HUES64 (cell line): ENCODE measurements at regions not wholly inside any gene's neighbourhood (a gene's known extent, or its start where the extent isn't known, plus 50 kb on each side); places are given as distances from the start of the nearest gene placed in this dataset.

Experiments
- H3K27ac ChIP-seq: 2 replicates; pipeline ENCODE4 v1.7.0; 2013; ENCODE audit warnings: low read depth, low read length, inconsistent platforms
- H3K27me3 ChIP-seq: 2 replicates; pipeline ENCODE4 v1.6.1; 2013; ENCODE audit warnings: mild to moderate bottlenecking, low read length; ENCODE audit not compliant: insufficient read depth
- H3K36me3 ChIP-seq: 2 replicates; pipeline ENCODE4 v1.6.1; 2013; ENCODE audit warnings: mild to moderate bottlenecking, low read length; ENCODE audit not compliant: insufficient read depth
- H3K4me1 ChIP-seq: 2 replicates; pipeline ENCODE4 v1.6.1; 2013; ENCODE audit warnings: mild to moderate bottlenecking, low read length, moderate library complexity; ENCODE audit not compliant: insufficient read depth
- H3K4me3 ChIP-seq: 2 replicates; pipeline ENCODE4 v1.5.1; 2013; ENCODE audit warnings: mild to moderate bottlenecking, low read length, moderate library complexity
- H3K9ac ChIP-seq: 2 replicates; pipeline ENCODE4 v1.6.1; 2013; ENCODE audit warnings: mild to moderate bottlenecking, low read depth, low read length
- H3K9me3 ChIP-seq: 2 replicates; pipeline ENCODE4 v1.6.1; 2013; ENCODE audit warnings: low read depth, low read length; ENCODE audit not compliant: insufficient read depth
- WGBS: fragments of 150-250, 120-280 bp; methylation state at CpG from one replicate; pipeline ENCODE4 v1.1.7; 2013; ENCODE audit warnings: missing lambda C conversion rate; 5-methylcytosine and 5-hydroxymethylcytosine counted together

- 90% methylated on average over 4 of the region's 4 CpGs for WGBS
- H3K9me3 ChIP-seq, result peaks cover 5% of the 10 kb centered on the region; the same call in 1 of the 2 replicates
- no peak overlapping the region for H3K27ac ChIP-seq
- H3K4me1 ChIP-seq, result no peaks in the 10 kb centered on the region
- H3K27me3 ChIP-seq, result peaks cover 15% of the 10 kb centered on the region; the same call in 1 of the 2 replicates
- no peak overlapping the region for H3K4me3 ChIP-seq
- H3K9ac ChIP-seq, result no peak overlapping the region
- H3K36me3 ChIP-seq, result no peaks in the 10 kb centered on the region
Measured at GRCh38 chr20:22681591-22682248, 97.3 kb upstream of the FOXA2 start.

DNA sequence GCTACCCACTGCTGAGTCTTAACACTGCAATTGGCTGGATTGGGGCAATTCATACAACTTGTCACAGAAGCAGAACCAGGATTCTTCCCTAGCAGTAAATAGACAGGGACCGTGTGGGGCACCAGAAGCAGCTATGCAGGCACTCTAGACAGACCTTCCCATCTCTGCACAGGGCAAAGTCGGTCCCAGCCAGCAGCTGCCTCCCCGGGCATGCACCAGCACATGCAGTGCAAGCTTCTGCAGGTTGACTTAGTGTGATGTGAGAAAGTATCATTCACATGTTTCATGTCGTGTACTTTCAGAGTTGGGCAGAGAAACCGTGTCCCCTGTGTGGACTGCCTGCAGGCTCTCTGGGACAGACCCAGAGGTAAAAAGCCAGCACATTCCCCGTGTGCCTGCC lies 98.0 kb upstream of the FOXA2 start:
- no peaks in the 10 kb centered on the region for H3K36me3 ChIP-seq
- no peaks in the 10 kb centered on the region for H3K4me1 ChIP-seq
- peaks cover 5% of the 10 kb centered on the region; the same call in 1 of the 2 replicates for H3K9me3 ChIP-seq
- H3K9ac ChIP-seq, result no peak overlapping the region
- 91% methylated on average over 6 of the region's 6 CpGs for WGBS
- no peak overlapping the region for H3K27ac ChIP-seq
- H3K27me3 ChIP-seq, result peaks cover 15% of the 10 kb centered on the region; the same call in 1 of the 2 replicates
- no peak overlapping the region for H3K4me3 ChIP-seq

GRCh38 chr20:22684072-22684762 lies 99.8 kb upstream of the FOXA2 start:
- Histone ChIP-seq H3K27ac (no peak overlapping the region), H3K4me1 (no peaks in the 10 kb centered on the region), H3K9ac (no peak overlapping the region), H3K36me3 (no peaks in the 10 kb centered on the region), H3K9me3 (no peaks in the 10 kb centered on the region), H3K4me3 (no peak overlapping the region), H3K27me3 (peaks cover 15% of the 10 kb centered on the region; the same call in 1 of the 2 replicates)
- 49% methylated on average over 12 of the region's 12 CpGs for WGBS

GRCh38 chr20:22684763-22685443 lies 100.5 kb upstream of the FOXA2 start:
- 85% methylated on average over 7 of the region's 7 CpGs for WGBS
- no peak overlapping the region for H3K27ac ChIP-seq
- H3K4me3 ChIP-seq, result no peak overlapping the region
- no peak overlapping the region for H3K9ac ChIP-seq
- H3K27me3 ChIP-seq, result peaks cover 15% of the 10 kb centered on the region; the same call in 1 of the 2 replicates
- no peaks in the 10 kb centered on the region for H3K36me3 ChIP-seq
- 0 out of 2 replicates have a peak, but pooled peaks cover 2% of the 10 kb centered on the region for H3K9me3 ChIP-seq
- no peaks in the 10 kb centered on the region for H3K4me1 ChIP-seq

GRCh38 chr20:22686097-22686496 lies 101.7 kb upstream of the FOXA2 start:
- no peak overlapping the region for H3K27ac ChIP-seq
- H3K9me3 ChIP-seq, result 0 out of 2 replicates have a peak, but pooled peaks cover 2% of the 10 kb centered on the region
- no peaks in the 10 kb centered on the region for H3K36me3 ChIP-seq
- no peaks in the 10 kb centered on the region for H3K4me1 ChIP-seq
- no peak overlapping the region for H3K9ac ChIP-seq
- 44% methylated on average over 7 of the region's 7 CpGs for WGBS
- no peak overlapping the region for H3K4me3 ChIP-seq
- peaks cover 15% of the 10 kb centered on the region; the same call in 1 of the 2 replicates for H3K27me3 ChIP-seq

- H3K9me3 ChIP-seq, result 0 out of 2 replicates have a peak, but pooled peaks cover 2% of the 10 kb centered on the region
- H3K27ac ChIP-seq, result no peak overlapping the region
- H3K27me3 ChIP-seq, result peaks cover 12% of the 10 kb centered on the region; the same call in 1 of the 2 replicates
- H3K4me1 ChIP-seq, result peaks cover 4% of the 10 kb centered on the region; the same call in 1 of the 2 replicates
- 84% methylated on average over 6 of the region's 6 CpGs for WGBS
- no peak overlapping the region for H3K4me3 ChIP-seq
- no peak overlapping the region for H3K9ac ChIP-seq
- no peaks in the 10 kb centered on the region for H3K36me3 ChIP-seq
Measured at GRCh38 chr20:22687676-22688349, 103.4 kb upstream of the FOXA2 start.

GRCh38 chr20:22688485-22688884 lies 104.1 kb upstream of the FOXA2 start:
- Histone ChIP-seq H3K27ac (no peak overlapping the region), H3K4me1 (peaks cover 4% of the 10 kb centered on the region; the same call in 1 of the 2 replicates), H3K36me3 (no peaks in the 10 kb centered on the region), H3K9me3 (0 out of 2 replicates have a peak, but pooled peaks cover 2% of the 10 kb centered on the region), H3K27me3 (peaks cover 10% of the 10 kb centered on the region; the same call in 1 of the 2 replicates), H3K4me3 (no peak overlapping the region), H3K9ac (no peak overlapping the region)
- WGBS, result 100% methylated on average over 2 of the region's 2 CpGs

GRCh38 chr20:22689266-22689665 lies 104.9 kb upstream of the FOXA2 start:
- H3K4me3 ChIP-seq, result no peak overlapping the region
- 91% methylated on average over 5 of the region's 5 CpGs for WGBS
- peaks cover 5% of the 10 kb centered on the region; the same call in 1 of the 2 replicates for H3K27me3 ChIP-seq
- no peak overlapping the region for H3K9ac ChIP-seq
- H3K4me1 ChIP-seq, result peaks cover 4% of the 10 kb centered on the region; the same call in 1 of the 2 replicates
- H3K36me3 ChIP-seq, result no peaks in the 10 kb centered on the region
- H3K27ac ChIP-seq, result no peak overlapping the region
- 0 out of 2 replicates have a peak, but pooled peaks cover 2% of the 10 kb centered on the region for H3K9me3 ChIP-seq

DNA sequence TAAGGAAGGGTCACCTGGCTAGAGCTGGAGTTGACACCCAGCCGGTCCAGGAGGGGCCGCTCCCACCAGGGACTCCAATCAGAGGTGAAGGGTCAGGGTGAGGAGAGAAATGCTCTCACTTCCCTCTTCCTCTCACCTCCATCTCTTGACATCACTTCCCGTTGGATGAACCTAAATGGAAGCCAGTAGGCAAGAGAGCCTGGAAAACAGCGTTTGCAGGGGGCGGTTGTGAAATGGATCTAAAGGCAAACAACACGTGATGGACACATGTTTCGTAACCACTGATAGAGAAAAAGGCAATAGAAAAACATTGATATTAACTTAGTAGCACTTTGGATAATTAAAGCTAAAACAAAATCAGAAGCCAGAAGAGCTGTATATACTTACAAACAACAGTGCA lies 105.6 kb upstream of the FOXA2 start:
- no peak overlapping the region for H3K9ac ChIP-seq
- H3K36me3 ChIP-seq, result no peaks in the 10 kb centered on the region
- H3K27ac ChIP-seq, result no peak overlapping the region
- peaks cover 5% of the 10 kb centered on the region; the same call in 1 of the 2 replicates for H3K27me3 ChIP-seq
- no peak overlapping the region for H3K4me3 ChIP-seq
- WGBS, result 95% methylated on average over 7 of the region's 7 CpGs
- 0 out of 2 replicates have a peak, but pooled peaks cover 2% of the 10 kb centered on the region for H3K9me3 ChIP-seq
- H3K4me1 ChIP-seq, result peaks cover 4% of the 10 kb centered on the region; the same call in 1 of the 2 replicates

- WGBS, result 93% methylated on average over 7 of the region's 7 CpGs
- H3K9me3 ChIP-seq, result 0 out of 2 replicates have a peak, but pooled peaks cover 2% of the 10 kb centered on the region
- peaks cover 5% of the 10 kb centered on the region; the same call in 1 of the 2 replicates for H3K27me3 ChIP-seq
Measured at GRCh38 chr20:22690616-22691179, 106.3 kb upstream of the FOXA2 start.

More at GRCh38 chr20:22690616-22691179, 106.3 kb upstream of the FOXA2 start:
- peaks cover 4% of the 10 kb centered on the region; the same call in 1 of the 2 replicates for H3K4me1 ChIP-seq
- no peak overlapping the region for H3K27ac ChIP-seq
- H3K36me3 ChIP-seq, result no peaks in the 10 kb centered on the region
- no peak overlapping the region for H3K4me3 ChIP-seq
- no peak overlapping the region for H3K9ac ChIP-seq
